Neural cell (in vitro differentiated cells): ENCODE measurements at regions not wholly inside any gene's neighbourhood (a gene's known extent, or its start where the extent isn't known, plus 50 kb on each side); places are given as distances from the start of the nearest gene placed in this dataset.

Experiments used
- H2AFZ ChIP-seq: fragments of 200-600, 300-800 bp; sonication (generic), shearing (Covaris generic); 2 replicates; pipeline ENCODE4 v1.6.0; 2014; ENCODE audit warnings: low read depth, mild to moderate bottlenecking, antibody characterized with exemption, low read length, moderate library complexity
- H3F3A ChIP-seq: fragments of 200-600 bp; shearing (Covaris generic); 2 replicates; pipeline ENCODE4 v1.6.1; 2016; ENCODE audit warnings: mild to moderate bottlenecking, moderate library complexity, mixed read lengths, antibody characterized with exemption, low read length; ENCODE audit not compliant: insufficient read depth, poor library complexity, severe bottlenecking
- H3K27ac ChIP-seq: fragments of 200-600, 300-800 bp; sonication (generic), shearing (Covaris generic); 2 replicates; pipeline ENCODE4 v1.5.1; 2014; ENCODE audit warnings: mild to moderate bottlenecking, low read length, moderate library complexity
- H3K27me3 ChIP-seq: fragments of 300-800, 200-600 bp; sonication (generic), shearing (Covaris generic); 2 replicates; pipeline ENCODE4 v1.6.0; 2014; ENCODE audit warnings: mild to moderate bottlenecking, low read depth, low read length, moderate library complexity; ENCODE audit not compliant: insufficient read depth
- H3K36me3 ChIP-seq: fragments of 300-800, 200-600 bp; sonication (generic), shearing (Covaris generic); 2 replicates; pipeline ENCODE4 v1.5.1; 2014; ENCODE audit warnings: mild to moderate bottlenecking, antibody characterized with exemption, low read length, moderate library complexity; ENCODE audit not compliant: insufficient read depth
- H3K4me2 ChIP-seq: fragments of 300-800, 200-600 bp; sonication (generic), shearing (Covaris generic); 2 replicates; pipeline ENCODE4 v1.6.0; 2014; ENCODE audit warnings: mild to moderate bottlenecking, low read length
- H3K4me3 ChIP-seq: fragments of 300-800, 200-600 bp; sonication (generic), shearing (Covaris generic); 2 replicates; pipeline ENCODE4 v1.5.1; 2014; ENCODE audit warnings: mild to moderate bottlenecking, low read length, moderate library complexity
- H3K79me2 ChIP-seq: fragments of 200-600 bp; shearing (Covaris generic); replicated peaks from 2 replicates; pipeline ENCODE4 v1.6.0; 2014; ENCODE audit warnings: mild to moderate bottlenecking, low read length, moderate library complexity; ENCODE audit not compliant: insufficient read depth
- H3K9ac ChIP-seq: fragments of 300-800, 200-600 bp; sonication (generic), shearing (Covaris generic); 2 replicates; pipeline ENCODE4 v1.6.1; 2016; ENCODE audit warnings: mild to moderate bottlenecking, low read length, mixed read lengths
- H3K9me2 ChIP-seq: fragments of 200-600 bp; shearing (Covaris generic); 2 replicates; pipeline ENCODE4 v1.6.1; 2016; ENCODE audit warnings: mild to moderate bottlenecking, low read length, mixed read lengths; ENCODE audit not compliant: insufficient read depth
- H3K9me3 ChIP-seq: fragments of 200-600, 300-800 bp; sonication (generic), shearing (Covaris generic); 2 replicates; pipeline ENCODE4 v1.6.1; 2016; ENCODE audit warnings: mild to moderate bottlenecking, mixed run types, low read length, moderate library complexity, mixed read lengths
- H4K20me1 ChIP-seq: fragments of 200-600 bp; shearing (Covaris generic); 2 replicates; pipeline ENCODE4 v1.6.1; 2016; ENCODE audit warnings: mild to moderate bottlenecking, mixed run types; ENCODE audit not compliant: insufficient read depth
- CTCF ChIP-seq: fragments of 450-650 bp; IDR thresholded peaks from 2 replicates; pipeline ENCODE4 v1.5.1; 2014; ENCODE audit warnings: antibody characterized with exemption, mild to moderate bottlenecking, moderate library complexity; ENCODE audit not compliant: poor library complexity, severe bottlenecking
- EP300 ChIP-seq: fragments of 450-650 bp; conservative IDR thresholded peaks from 2 replicates; pipeline ENCODE4 v1.6.1; 2014; ENCODE audit warnings: antibody characterized with exemption, mild to moderate bottlenecking, moderate library complexity; ENCODE audit not compliant: poor library complexity, severe bottlenecking
- EZH2 ChIP-seq: fragments of 200-600, 300-800 bp; shearing (Covaris generic), sonication (generic); IDR thresholded peaks from 2 replicates; pipeline ENCODE4 v1.6.1; 2014; ENCODE audit warnings: antibody characterized with exemption, low read length, borderline replicate concordance, mild to moderate bottlenecking; ENCODE audit not compliant: insufficient read depth, poor library complexity, severe bottlenecking
- MXI1 ChIP-seq: fragments of 450-650 bp; conservative IDR thresholded peaks from 2 replicates; pipeline ENCODE4 v1.6.1; 2014; ENCODE audit warnings: antibody characterized with exemption, mild to moderate bottlenecking; ENCODE audit not compliant: poor library complexity, severe bottlenecking
- POLR2AphosphoS5 ChIP-seq: IDR thresholded peaks from 2 replicates; pipeline ENCODE4 v1.6.1; 2012
- RAD21 ChIP-seq: fragments of 450-650 bp; conservative IDR thresholded peaks from 2 replicates; pipeline ENCODE4 v1.6.1; 2014; ENCODE audit warnings: antibody characterized with exemption, mild to moderate bottlenecking, moderate library complexity
- REST ChIP-seq: IDR thresholded peaks from 2 replicates; pipeline ENCODE4 v1.6.1; 2012; ENCODE audit warnings: borderline replicate concordance
- SMC3 ChIP-seq: fragments of 450-650 bp; conservative IDR thresholded peaks from 2 replicates; pipeline ENCODE4 v1.6.1; 2014; ENCODE audit warnings: antibody characterized with exemption, mild to moderate bottlenecking, moderate library complexity; ENCODE audit not compliant: poor library complexity
- TAF1 ChIP-seq: IDR thresholded peaks from 2 replicates; pipeline ENCODE4 v1.6.1; 2012; ENCODE audit warnings: low read depth

- no peak for TF ChIP-seq POLR2AphosphoS5
- no peak for TF ChIP-seq MXI1
- TF ChIP-seq CTCF = no peak
- TF ChIP-seq TAF1 = no peak
- no peak for TF ChIP-seq REST
- no peak for TF ChIP-seq EZH2
- no peak for TF ChIP-seq SMC3
- no peak for TF ChIP-seq EP300
- no peak for TF ChIP-seq RAD21
- no peak overlapping the region for H3K9ac ChIP-seq
- H3K36me3 ChIP-seq = no peaks in the 10 kb centered on the region
- no peaks in the 10 kb centered on the region for H3F3A ChIP-seq
- no peaks in the 10 kb centered on the region for H3K9me3 ChIP-seq
- no peak overlapping the region for H3K4me2 ChIP-seq
- H3K9me2 ChIP-seq = no peaks in the 10 kb centered on the region
- no peaks in the 10 kb centered on the region for H3K79me2 ChIP-seq
- H3K4me3 ChIP-seq = no peak overlapping the region
- H3K27ac ChIP-seq = no peak overlapping the region
- no peak overlapping the region for H2AFZ ChIP-seq
- H3K27me3 ChIP-seq = no peaks in the 10 kb centered on the region
- no peaks in the 10 kb centered on the region for H4K20me1 ChIP-seq
These were observed 247.2 kb downstream of the EIPR1 start for GRCh38 chr2:3130444-3130843.

GRCh38 chr2:3129867-3130266, 247.8 kb downstream of the EIPR1 start:
- Histone ChIP-seq H3K79me2 (no peaks in the 10 kb centered on the region), H3K36me3 (no peaks in the 10 kb centered on the region), H2AFZ (no peak overlapping the region), H4K20me1 (no peaks in the 10 kb centered on the region), H3F3A (no peaks in the 10 kb centered on the region), H3K9ac (no peak overlapping the region), H3K9me2 (no peaks in the 10 kb centered on the region), H3K9me3 (no peaks in the 10 kb centered on the region), H3K27me3 (no peaks in the 10 kb centered on the region), H3K4me2 (no peak overlapping the region), H3K27ac (no peak overlapping the region), H3K4me3 (no peak overlapping the region)
- no peak for TF ChIP-seq MXI1
- no peak for TF ChIP-seq CTCF
- no peak for TF ChIP-seq REST
- TF ChIP-seq EZH2 = no peak
- no peak for TF ChIP-seq TAF1
- TF ChIP-seq RAD21 = no peak
- no peak for TF ChIP-seq POLR2AphosphoS5
- no peak for TF ChIP-seq EP300
- no peak for TF ChIP-seq SMC3
